Spleen (tissue), 7 donors: ENCODE measurements at regions not wholly inside any gene's neighbourhood (a gene's known extent, or its start where the extent isn't known, plus 50 kb on each side); places are given as distances from the start of the nearest gene placed in this dataset.

Source experiments
- CTCF ChIP-seq, 11 experiments: fragments of 200-600 bp in 7 of 11; fragments of 450-650 bp in 4 of 11; sonication (generic) in 4 of 11; IDR thresholded peaks in 8 of 11; conservative IDR thresholded peaks in 3 of 11; 1 replicate in 7 of 11; 2 replicates in 4 of 11; pipeline versions ENCODE4 v1.4.0 to v1.8.0; 2016 to 2021; ENCODE audit warnings: antibody characterized with exemption in 11 of 11, inconsistent platforms in 4 of 11, mild to moderate bottlenecking in 1 of 11
- POLR2AphosphoS5 ChIP-seq, 3 donors: sonication (generic); formaldehyde crosslinking; IDR thresholded peaks; one replicate each; pipeline ENCODE4 v1.5.1; 2017; ENCODE audit warnings: antibody characterized with exemption in 3 of 3
- donor health status: DM: no; HTN: no; CAD: no; lungs with moderate emphysema.
- donor health status: DM: no; HTN: no; CAD: no.
- donor health status: DM: no; HTN: no; CAD: no.

GRCh38 chr13:29924482-29925350 lies 74.3 kb upstream of the UBL3 start:
- TF ChIP-seq CTCF (IDR thresholded peaks at IDR 0.05 in 8 of 11, conservative IDR thresholded peaks at IDR 0.05 in 3 of 11) = peak in 4 of 11 experiments; percentile 2 to 38 (median 22)
- no peak for TF ChIP-seq POLR2AphosphoS5 (IDR thresholded peaks at IDR 0.05)
